ENCODE measurements at regions not wholly inside any gene's neighbourhood (a gene's known extent, or its start where the extent isn't known, plus 50 kb on each side); places are given as distances from the start of the nearest gene placed in this dataset.

- Histone ChIP-seq H4K20me1 (ENCODE audit: insufficient read depth) (no peaks in the 10 kb centered on the region), H3K9ac (ENCODE audit: low read length) (no peak overlapping the region), H3K4me3 (replicated peaks in 1 of 2; ENCODE audit: low read depth in 1 of 2, low read length in 2 of 2) (no peak overlapping the region), H3K9me2 (ENCODE audit: insufficient read depth) (no peaks in the 10 kb centered on the region), H3K79me2 (ENCODE audit: insufficient read depth, low read length) (no peaks in the 10 kb centered on the region), H3K9me3 (ENCODE audit: control insufficient read depth in 1 of 2, insufficient read depth in 1 of 2, low read depth in 1 of 2, low read length in 2 of 2) (no peaks in the 10 kb centered on the region), H2AFZ (ENCODE audit: low read depth, low read length, poor library complexity, severe bottlenecking) (no peak overlapping the region), H3K27ac (ENCODE audit: low read depth, low read length) (no peak overlapping the region), H3K27me3 (ENCODE audit: insufficient read depth, low read length) (peaks cover 17% of the 10 kb centered on the region), H3K4me1 (ENCODE audit: control insufficient read depth in 1 of 2, insufficient read depth in 2 of 2, low read length in 2 of 2) (no peaks in the 10 kb centered on the region), H3K4me2 (ENCODE audit: low read length) (no peak overlapping the region), H3K36me3 (ENCODE audit: control insufficient read depth in 1 of 2, insufficient read depth in 2 of 2, low read length in 2 of 2) (no peaks in the 10 kb centered on the region)
- ATAC-seq (no peak), DNase-seq (ENCODE audit: low read depth, low spot score) (no peak)
- intact Hi-C loops (cut with micrococcal nuclease), result no loop called here
- TF ChIP-seq POLR2A (IDR thresholded peaks at IDR 0.05; ENCODE audit: borderline replicate concordance, extremely low read depth, insufficient read depth, insufficient read length) (no peak), ZNF274 (IDR thresholded peaks at IDR 0.05; ENCODE audit: low read depth, low read length) (no peak), ATF3 (IDR thresholded peaks at IDR 0.05) (no peak), ZFX (IDR thresholded peaks at IDR 0.05) (no peak), EZH2 (IDR thresholded peaks at IDR 0.05) (no peak), YY1 (IDR thresholded peaks at IDR 0.05; ENCODE audit: extremely low read depth, insufficient replicate concordance, low read depth, low read length) (no peak), CTCF (IDR thresholded peaks at IDR 0.05 in 2 of 3, conservative IDR thresholded peaks at IDR 0.05 in 1 of 3; ENCODE audit: borderline replicate concordance in 1 of 3, insufficient read depth in 1 of 3, low read depth in 2 of 3, low read length in 2 of 3) (no peak), JUND (IDR thresholded peaks at IDR 0.05) (no peak), CEBPB (IDR thresholded peaks at IDR 0.05; ENCODE audit: low read depth) (no peak), REST (IDR thresholded peaks at IDR 0.05; ENCODE audit: low read depth) (no peak)
- no TSS peak for BruUV-seq (replicated peaks)
- RAD21 ChIA-PET (ENCODE audit: low non-redundant PET in 1 of 2, low total read pairs in 2 of 2, uncharacterized antibody in 2 of 2, unreplicated experiment in 2 of 2), result no interaction called here
- POLR2A ChIA-PET, result no interaction called here
- CTCF ChIA-PET, result no interaction called here
Observed at GRCh38 chr10:78396754-78397153, 363.1 kb downstream of the RPS24 start.

Measured in HCT116 (cell line).